ENCODE measurements at regions not wholly inside any gene's neighbourhood (a gene's known extent, or its start where the extent isn't known, plus 50 kb on each side); places are given as distances from the start of the nearest gene placed in this dataset.

GRCh38 chr2:128901572-128902391 lies 583.1 kb upstream of the HS6ST1 start:
- TF ChIP-seq POLR2A (IDR thresholded peaks at IDR 0.05) (no peak), CTCF (IDR thresholded peaks at IDR 0.05) (no peak), EP300 (IDR thresholded peaks at IDR 0.05) (no peak)
